Ovary (tissue), 3 donors: ENCODE measurements at regions not wholly inside any gene's neighbourhood (a gene's known extent, or its start where the extent isn't known, plus 50 kb on each side); places are given as distances from the start of the nearest gene placed in this dataset.
"Not testable (repeated sequence)": the region's sequence is repeated elsewhere in the genome, so short reads cannot be mapped to it uniquely, and the experiment has no call there.

ENCODE experiments used
- EP300 ChIP-seq: sonication (generic); formaldehyde crosslinking; IDR thresholded peaks from one replicate; pipeline ENCODE4 v1.6.1; 2017; ENCODE audit warnings: antibody characterized with exemption
- POLR2A ChIP-seq: fragments of 450-650 bp; IDR thresholded peaks from one replicate; pipeline ENCODE4 v1.6.1; 2017; ENCODE audit warnings: antibody characterized with exemption, mild to moderate bottlenecking, moderate library complexity
- TF ChIP-seq, protein P1 (sequence below), 3 donors: fragments of 450-650 bp in 2 of 3; fragments of 200-600 bp in 1 of 3; IDR thresholded peaks; one replicate each; pipeline versions ENCODE4 v1.5.1 to v1.8.0; 2016 to 2022; ENCODE audit warnings: antibody characterized with exemption in 3 of 3, mild to moderate bottlenecking in 1 of 3
- donor health status: DM: no; HTN: no; CAD: no.

DNA sequence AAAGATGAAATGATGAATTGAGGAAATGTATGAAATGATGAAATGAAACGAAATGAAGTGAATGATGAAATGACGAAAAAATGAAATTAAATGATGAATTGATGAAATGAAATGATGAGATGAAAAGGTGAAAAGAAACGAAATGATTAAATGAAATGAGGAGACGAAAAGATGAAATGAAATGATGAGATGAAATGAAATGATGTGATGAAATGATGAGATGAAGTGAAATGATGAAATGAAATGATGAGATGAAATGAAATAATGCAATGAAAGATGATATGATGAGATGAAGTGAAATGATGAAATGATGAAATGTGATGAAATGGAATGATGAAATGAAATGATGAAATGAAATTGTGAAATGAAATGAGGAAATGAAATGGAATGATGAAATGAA, 469.7 kb downstream of the FAM72C start:
- TF ChIP-seq, protein P1, sequence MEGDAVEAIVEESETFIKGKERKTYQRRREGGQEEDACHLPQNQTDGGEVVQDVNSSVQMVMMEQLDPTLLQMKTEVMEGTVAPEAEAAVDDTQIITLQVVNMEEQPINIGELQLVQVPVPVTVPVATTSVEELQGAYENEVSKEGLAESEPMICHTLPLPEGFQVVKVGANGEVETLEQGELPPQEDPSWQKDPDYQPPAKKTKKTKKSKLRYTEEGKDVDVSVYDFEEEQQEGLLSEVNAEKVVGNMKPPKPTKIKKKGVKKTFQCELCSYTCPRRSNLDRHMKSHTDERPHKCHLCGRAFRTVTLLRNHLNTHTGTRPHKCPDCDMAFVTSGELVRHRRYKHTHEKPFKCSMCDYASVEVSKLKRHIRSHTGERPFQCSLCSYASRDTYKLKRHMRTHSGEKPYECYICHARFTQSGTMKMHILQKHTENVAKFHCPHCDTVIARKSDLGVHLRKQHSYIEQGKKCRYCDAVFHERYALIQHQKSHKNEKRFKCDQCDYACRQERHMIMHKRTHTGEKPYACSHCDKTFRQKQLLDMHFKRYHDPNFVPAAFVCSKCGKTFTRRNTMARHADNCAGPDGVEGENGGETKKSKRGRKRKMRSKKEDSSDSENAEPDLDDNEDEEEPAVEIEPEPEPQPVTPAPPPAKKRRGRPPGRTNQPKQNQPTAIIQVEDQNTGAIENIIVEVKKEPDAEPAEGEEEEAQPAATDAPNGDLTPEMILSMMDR (IDR thresholded peaks at IDR 0.05), result not testable (repeated sequence)
- not testable (repeated sequence) for TF ChIP-seq POLR2A, EP300
